GM12873 (cell line): ENCODE measurements at regions not wholly inside any gene's neighbourhood (a gene's known extent, or its start where the extent isn't known, plus 50 kb on each side); places are given as distances from the start of the nearest gene placed in this dataset.

Source experiments
- TF ChIP-seq, protein P1 (sequence below): IDR thresholded peaks from 2 replicates; pipeline ENCODE4 v1.5.1; 2012; ENCODE audit warnings: low read depth, mild to moderate bottlenecking, moderate library complexity, low read length, control low read depth; ENCODE audit not compliant: insufficient read depth; ENCODE audit errors: missing control alignments

DNA sequence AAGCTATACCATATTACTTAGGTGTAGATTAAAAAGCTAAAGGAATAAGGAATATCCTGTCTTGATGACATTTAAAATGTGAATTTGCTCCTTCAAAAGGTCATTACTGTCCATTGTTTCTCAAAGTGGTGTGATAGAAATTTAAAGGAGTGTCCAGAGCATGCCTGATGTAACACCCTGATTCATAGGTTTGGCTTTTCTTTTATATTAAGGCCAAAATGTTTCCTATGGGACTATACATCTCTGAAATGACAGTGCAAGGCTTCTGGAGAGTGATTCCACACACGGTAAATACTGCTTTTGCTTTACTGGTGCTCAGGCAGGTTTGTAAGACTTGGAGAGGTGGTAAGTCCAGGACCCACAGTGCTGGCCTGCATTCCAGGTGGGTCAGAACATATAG, 289.9 kb downstream of the RFC3 start:
- TF ChIP-seq, protein P1, sequence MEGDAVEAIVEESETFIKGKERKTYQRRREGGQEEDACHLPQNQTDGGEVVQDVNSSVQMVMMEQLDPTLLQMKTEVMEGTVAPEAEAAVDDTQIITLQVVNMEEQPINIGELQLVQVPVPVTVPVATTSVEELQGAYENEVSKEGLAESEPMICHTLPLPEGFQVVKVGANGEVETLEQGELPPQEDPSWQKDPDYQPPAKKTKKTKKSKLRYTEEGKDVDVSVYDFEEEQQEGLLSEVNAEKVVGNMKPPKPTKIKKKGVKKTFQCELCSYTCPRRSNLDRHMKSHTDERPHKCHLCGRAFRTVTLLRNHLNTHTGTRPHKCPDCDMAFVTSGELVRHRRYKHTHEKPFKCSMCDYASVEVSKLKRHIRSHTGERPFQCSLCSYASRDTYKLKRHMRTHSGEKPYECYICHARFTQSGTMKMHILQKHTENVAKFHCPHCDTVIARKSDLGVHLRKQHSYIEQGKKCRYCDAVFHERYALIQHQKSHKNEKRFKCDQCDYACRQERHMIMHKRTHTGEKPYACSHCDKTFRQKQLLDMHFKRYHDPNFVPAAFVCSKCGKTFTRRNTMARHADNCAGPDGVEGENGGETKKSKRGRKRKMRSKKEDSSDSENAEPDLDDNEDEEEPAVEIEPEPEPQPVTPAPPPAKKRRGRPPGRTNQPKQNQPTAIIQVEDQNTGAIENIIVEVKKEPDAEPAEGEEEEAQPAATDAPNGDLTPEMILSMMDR = no peak

DNA sequence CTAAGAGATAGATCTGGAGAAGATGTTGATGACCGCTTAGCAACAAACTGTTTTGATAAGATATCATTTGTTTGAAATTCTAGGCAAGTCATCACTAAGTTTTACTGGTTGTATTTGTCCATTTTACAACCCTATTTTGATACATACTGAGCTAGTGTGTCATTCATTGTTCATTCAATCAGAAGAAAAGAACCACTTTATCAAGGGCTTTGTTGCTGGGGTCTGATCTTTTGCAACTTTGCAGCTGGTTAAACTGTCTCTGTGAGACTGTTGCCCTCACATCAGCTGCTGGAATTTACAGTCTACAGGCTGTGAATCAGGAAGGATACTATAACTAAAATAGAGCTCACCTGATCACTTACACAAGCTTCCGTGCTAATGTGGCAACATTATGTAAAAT, 290.5 kb downstream of the RFC3 start:
- TF ChIP-seq, protein P1 = no peak

DNA sequence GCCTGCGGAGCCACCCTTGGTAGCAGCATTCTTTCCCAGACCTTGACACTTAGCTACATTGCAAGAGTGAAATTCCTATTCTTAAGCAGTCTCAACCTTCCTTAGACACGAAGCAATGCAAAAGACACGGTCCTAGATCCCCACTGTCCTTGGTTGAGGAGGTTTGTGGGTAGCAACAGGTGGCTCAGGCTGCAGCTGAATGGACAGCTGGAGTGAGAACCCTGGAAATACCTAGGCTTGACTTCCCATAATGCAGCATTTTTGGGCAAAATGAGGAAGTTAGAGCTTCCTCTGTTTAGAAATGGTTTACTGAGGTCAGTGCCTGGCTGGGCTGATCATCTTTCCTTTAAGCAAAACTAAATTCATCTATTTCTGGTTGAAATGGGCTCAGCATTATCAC, 296.6 kb downstream of the RFC3 start:
- TF ChIP-seq, protein P1 = no peak

DNA sequence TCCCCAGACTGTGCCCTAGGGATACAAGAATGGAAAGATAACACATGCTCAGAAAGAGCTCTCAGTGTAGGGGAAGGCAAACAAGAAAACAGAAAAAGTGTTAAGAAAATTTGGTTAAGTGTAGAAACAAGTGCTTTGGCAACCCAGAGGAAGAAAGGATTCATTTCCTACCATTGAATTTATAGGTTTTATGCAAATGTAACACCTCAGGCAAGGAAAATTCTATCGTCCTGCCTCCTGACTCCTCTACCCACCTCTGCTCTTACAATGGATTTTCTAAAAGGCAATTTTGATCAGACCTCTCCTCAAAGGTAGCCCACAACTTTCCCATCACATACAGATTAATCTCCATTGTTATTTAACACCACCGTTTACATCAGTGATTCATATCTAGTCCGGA, 298.7 kb downstream of the RFC3 start:
- TF ChIP-seq, protein P1 = no peak

GRCh38 chr13:34124666-34125306, 306.8 kb downstream of the RFC3 start:
- TF ChIP-seq, protein P1 = no peak

GRCh38 chr13:34127523-34127922, 309.6 kb downstream of the RFC3 start:
- TF ChIP-seq, protein P1 = no peak

DNA sequence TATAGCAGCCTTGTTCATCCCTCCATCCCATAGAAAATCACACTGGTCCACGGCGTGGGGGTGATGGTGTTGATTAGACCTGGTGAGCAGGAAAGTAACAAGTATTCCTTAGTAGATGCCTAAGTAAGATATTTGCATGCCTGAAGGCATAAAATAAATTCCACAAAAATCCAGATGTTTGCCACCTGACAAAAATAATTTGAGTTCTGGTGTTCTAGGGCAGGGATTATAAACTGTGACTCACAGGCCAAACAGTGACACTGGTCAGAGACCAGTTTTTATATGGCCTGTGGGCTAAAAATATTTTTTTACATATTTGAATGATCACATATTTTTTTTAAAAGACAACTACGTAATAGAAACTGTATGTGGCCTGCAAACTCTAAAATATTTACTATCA, 310.7 kb downstream of the RFC3 start:
- TF ChIP-seq, protein P1 = no peak
